Activated T-cell treated with anti-CD3 and anti-CD28 coated beads, Interleukin-2, amount 50 U/mL, for 24 hours (primary cell): ENCODE measurements at regions not wholly inside any gene's neighbourhood (a gene's known extent, or its start where the extent isn't known, plus 50 kb on each side); places are given as distances from the start of the nearest gene placed in this dataset.

Experiments
- DNase-seq: peaks from one replicate; pipeline ENCODE4 v3.0.0-alpha.2; 2020
- H3K27ac Mint-ChIP-seq: 2 replicates; pipeline ENCODE4 v1.8.0; 2020; ENCODE audit warnings: mild to moderate bottlenecking, mixed read lengths
- H3K27me3 Mint-ChIP-seq: 2 replicates; pipeline ENCODE4 v1.8.0; 2020; ENCODE audit warnings: mixed read lengths
- H3K36me3 Mint-ChIP-seq: 2 replicates; pipeline ENCODE4 v1.8.0; 2020; ENCODE audit warnings: low read depth, mixed read lengths
- H3K4me1 Mint-ChIP-seq: 2 replicates; pipeline ENCODE4 v1.8.0; 2020; ENCODE audit warnings: low read depth, mixed read lengths
- H3K4me3 Mint-ChIP-seq: 2 replicates; pipeline ENCODE4 v1.8.0; 2020; ENCODE audit warnings: mild to moderate bottlenecking, moderate library complexity, mixed read lengths
- H3K9me3 Mint-ChIP-seq: 2 replicates; pipeline ENCODE4 v1.8.0; 2020; ENCODE audit warnings: mixed read lengths

DNA sequence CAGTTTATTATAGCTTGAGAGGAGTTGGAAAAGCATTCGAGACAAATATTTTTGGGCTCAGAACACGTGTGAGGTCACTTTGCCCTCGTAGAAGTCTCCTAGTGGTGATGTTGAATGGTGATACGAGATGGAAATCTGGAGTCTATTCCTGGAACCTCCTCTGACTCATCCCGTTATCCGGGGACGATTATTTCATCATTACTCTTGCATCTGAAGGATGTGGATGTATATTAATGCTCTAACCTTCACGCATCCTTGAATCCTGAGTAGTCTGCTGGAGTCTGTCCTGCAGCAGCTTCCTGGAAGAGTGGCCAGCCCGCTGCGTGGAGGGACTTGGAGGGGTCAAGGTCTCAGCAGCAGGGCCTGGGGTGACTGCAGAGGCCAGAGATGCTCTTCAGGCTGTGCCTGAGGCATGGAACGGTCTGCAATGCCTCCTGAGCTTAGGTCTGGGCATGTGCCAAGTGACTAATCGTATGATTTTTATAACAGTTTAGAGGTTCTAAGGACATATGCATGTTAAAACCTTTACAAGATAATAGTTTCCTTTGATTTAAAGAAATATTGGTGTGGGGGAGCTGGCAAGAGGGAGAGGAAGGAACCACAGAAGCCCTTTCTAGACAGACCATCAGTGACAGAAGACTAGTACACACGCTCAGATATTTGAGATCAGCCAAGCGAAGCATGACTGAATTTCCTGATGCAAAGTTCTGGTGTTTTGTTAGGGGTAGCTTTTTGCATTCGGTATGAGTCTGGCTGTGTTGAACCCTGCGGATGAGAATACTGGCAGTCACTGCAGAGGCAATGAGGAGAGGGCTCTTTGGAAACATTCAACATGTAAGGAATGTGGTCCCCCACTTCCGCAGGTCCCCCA lies 400.2 kb downstream of the QKI start:
- H3K36me3 Mint-ChIP-seq, result no peaks in the 10 kb centered on the region
- DNase-seq, result no peak
- H3K9me3 Mint-ChIP-seq, result no peaks in the 10 kb centered on the region
- no peaks in the 10 kb centered on the region for H3K4me1 Mint-ChIP-seq
- H3K4me3 Mint-ChIP-seq, result no peak overlapping the region
- no peak overlapping the region for H3K27ac Mint-ChIP-seq
- peaks cover 17% of the 10 kb centered on the region for H3K27me3 Mint-ChIP-seq

GRCh38 chr6:163813979-163814493 lies 399.5 kb downstream of the QKI start:
- no peak overlapping the region for H3K27ac Mint-ChIP-seq
- H3K27me3 Mint-ChIP-seq, result peaks cover 17% of the 10 kb centered on the region
- H3K4me1 Mint-ChIP-seq, result no peaks in the 10 kb centered on the region
- no peak overlapping the region for H3K4me3 Mint-ChIP-seq
- no peaks in the 10 kb centered on the region for H3K36me3 Mint-ChIP-seq
- H3K9me3 Mint-ChIP-seq, result no peaks in the 10 kb centered on the region
- DNase-seq, result no peak

DNA sequence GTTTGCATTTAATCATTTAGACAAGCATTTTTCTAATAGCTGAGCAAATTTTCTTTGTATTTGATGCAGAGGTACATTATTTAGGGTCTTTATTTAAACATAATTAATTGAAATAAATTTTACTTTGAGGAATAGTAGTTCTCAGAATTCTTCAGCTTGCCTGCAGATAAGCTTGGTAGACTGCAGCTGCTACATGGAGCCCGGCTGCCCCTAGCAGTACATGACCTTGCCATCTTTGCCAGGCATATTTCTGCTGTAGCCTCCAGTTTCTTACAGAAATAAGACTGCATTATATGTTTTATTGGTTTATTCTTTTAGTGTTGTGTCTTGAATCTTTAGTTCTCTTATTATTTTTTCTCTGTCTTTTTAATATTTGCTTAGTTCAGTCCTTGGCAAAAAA lies 396.8 kb downstream of the QKI start:
- H3K9me3 Mint-ChIP-seq, result no peaks in the 10 kb centered on the region
- H3K36me3 Mint-ChIP-seq, result no peaks in the 10 kb centered on the region
- no peak for DNase-seq
- H3K4me1 Mint-ChIP-seq, result no peaks in the 10 kb centered on the region
- H3K27ac Mint-ChIP-seq, result no peak overlapping the region
- H3K4me3 Mint-ChIP-seq, result no peak overlapping the region
- H3K27me3 Mint-ChIP-seq, result peaks cover 12% of the 10 kb centered on the region

GRCh38 chr6:163809364-163809763 lies 394.8 kb downstream of the QKI start:
- no peaks in the 10 kb centered on the region for H3K27me3 Mint-ChIP-seq
- H3K9me3 Mint-ChIP-seq, result no peaks in the 10 kb centered on the region
- H3K27ac Mint-ChIP-seq, result no peak overlapping the region
- no peaks in the 10 kb centered on the region for H3K36me3 Mint-ChIP-seq
- no peaks in the 10 kb centered on the region for H3K4me1 Mint-ChIP-seq
- no peak for DNase-seq
- no peak overlapping the region for H3K4me3 Mint-ChIP-seq

- Mint-ChIP-seq H3K27me3 (no peaks in the 10 kb centered on the region), H3K4me1 (no peaks in the 10 kb centered on the region), H3K4me3 (no peak overlapping the region), H3K9me3 (no peaks in the 10 kb centered on the region), H3K36me3 (no peaks in the 10 kb centered on the region), H3K27ac (no peak overlapping the region)
- no peak for DNase-seq
These were observed 394.4 kb downstream of the QKI start for GRCh38 chr6:163808871-163809270.

GRCh38 chr6:163808231-163808630 lies 393.7 kb downstream of the QKI start:
- H3K27ac Mint-ChIP-seq, result no peak overlapping the region
- no peaks in the 10 kb centered on the region for H3K36me3 Mint-ChIP-seq
- no peak overlapping the region for H3K4me3 Mint-ChIP-seq
- DNase-seq, result no peak
- no peaks in the 10 kb centered on the region for H3K4me1 Mint-ChIP-seq
- H3K27me3 Mint-ChIP-seq, result no peaks in the 10 kb centered on the region
- H3K9me3 Mint-ChIP-seq, result no peaks in the 10 kb centered on the region

- no peak for DNase-seq
- H3K4me1 Mint-ChIP-seq, result no peaks in the 10 kb centered on the region
- H3K36me3 Mint-ChIP-seq, result no peaks in the 10 kb centered on the region
- no peaks in the 10 kb centered on the region for H3K9me3 Mint-ChIP-seq
- no peaks in the 10 kb centered on the region for H3K27me3 Mint-ChIP-seq
- H3K4me3 Mint-ChIP-seq, result no peak overlapping the region
- no peak overlapping the region for H3K27ac Mint-ChIP-seq
These were observed 392.4 kb downstream of the QKI start for GRCh38 chr6:163806755-163807499.

DNA sequence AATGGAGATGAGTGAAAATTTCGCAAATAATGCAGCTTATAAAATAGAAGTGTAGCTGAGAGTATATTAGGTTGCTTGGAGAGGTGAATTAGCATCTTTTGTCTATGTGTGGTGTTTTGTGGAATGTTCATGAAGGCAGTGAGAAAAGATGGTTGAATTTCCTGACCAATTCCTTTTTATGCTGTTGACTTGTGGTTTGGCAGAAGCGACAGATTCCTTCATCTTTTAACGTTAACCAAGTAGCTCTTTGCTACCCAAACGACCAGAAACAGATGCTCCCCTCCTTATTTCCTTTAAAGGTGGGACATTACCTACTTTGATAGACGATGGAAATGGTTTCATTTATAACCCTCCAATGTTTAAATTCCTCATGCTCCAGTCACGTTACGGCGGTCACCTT lies 390.5 kb downstream of the QKI start:
- Mint-ChIP-seq H3K36me3 (no peaks in the 10 kb centered on the region), H3K4me3 (no peak overlapping the region), H3K27me3 (no peaks in the 10 kb centered on the region), H3K4me1 (no peaks in the 10 kb centered on the region), H3K9me3 (no peaks in the 10 kb centered on the region), H3K27ac (no peak overlapping the region)
- DNase-seq, result no peak

GRCh38 chr6:163802267-163802666 lies 387.7 kb downstream of the QKI start:
- Mint-ChIP-seq H3K27me3 (peaks cover 6% of the 10 kb centered on the region), H3K4me1 (no peaks in the 10 kb centered on the region), H3K36me3 (no peaks in the 10 kb centered on the region), H3K27ac (no peak overlapping the region), H3K4me3 (no peak overlapping the region), H3K9me3 (peaks cover 3% of the 10 kb centered on the region)
- DNase-seq, result no peak

DNA sequence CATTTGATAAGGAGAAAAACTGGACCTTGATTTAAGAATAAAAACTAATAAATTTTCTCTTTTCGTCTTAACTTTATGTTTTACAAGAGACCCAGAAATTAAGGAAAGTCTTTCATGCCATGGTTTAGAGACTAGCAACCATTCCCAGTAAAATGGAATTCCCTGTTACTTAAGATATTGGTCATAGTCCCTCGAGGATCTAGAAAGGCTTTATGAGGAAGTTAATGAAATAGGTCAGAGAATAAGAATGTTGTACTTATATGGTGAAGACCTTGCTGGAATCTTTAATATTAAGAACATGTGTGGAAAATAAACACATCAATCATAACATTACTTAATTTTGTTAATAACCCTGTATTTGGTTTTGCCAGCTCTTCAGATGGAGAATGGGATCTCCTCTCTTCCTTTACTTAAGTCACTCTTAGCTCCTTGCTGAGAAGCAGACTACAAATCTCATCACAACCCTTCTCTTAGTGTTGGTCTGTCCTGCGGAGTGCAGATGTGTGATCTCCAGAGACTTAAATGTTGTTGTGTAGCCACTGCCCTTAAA lies 382.9 kb downstream of the QKI start:
- peaks cover 3% of the 10 kb centered on the region for H3K9me3 Mint-ChIP-seq
- no peaks in the 10 kb centered on the region for H3K4me1 Mint-ChIP-seq
- peaks cover 38% of the 10 kb centered on the region for H3K27me3 Mint-ChIP-seq
- H3K36me3 Mint-ChIP-seq, result no peaks in the 10 kb centered on the region
- no peak overlapping the region for H3K27ac Mint-ChIP-seq
- no peak overlapping the region for H3K4me3 Mint-ChIP-seq
- no peak for DNase-seq

GRCh38 chr6:163793011-163793983 lies 378.8 kb downstream of the QKI start:
- Mint-ChIP-seq H3K9me3 (no peaks in the 10 kb centered on the region), H3K4me1 (no peaks in the 10 kb centered on the region), H3K36me3 (no peaks in the 10 kb centered on the region), H3K27me3 (peaks cover 57% of the 10 kb centered on the region), H3K4me3 (no peak overlapping the region), H3K27ac (no peak overlapping the region)
- no peak for DNase-seq

GRCh38 chr6:163790266-163790840 lies 375.8 kb downstream of the QKI start:
- no peak for DNase-seq
- Mint-ChIP-seq H3K4me1 (no peaks in the 10 kb centered on the region), H3K9me3 (no peaks in the 10 kb centered on the region), H3K36me3 (no peaks in the 10 kb centered on the region), H3K27me3 (peaks cover 37% of the 10 kb centered on the region), H3K4me3 (no peak overlapping the region), H3K27ac (no peak overlapping the region)

- peaks cover 29% of the 10 kb centered on the region for H3K27me3 Mint-ChIP-seq
- DNase-seq, result no peak
- no peak overlapping the region for H3K4me3 Mint-ChIP-seq
- no peaks in the 10 kb centered on the region for H3K4me1 Mint-ChIP-seq
- no peaks in the 10 kb centered on the region for H3K36me3 Mint-ChIP-seq
- H3K27ac Mint-ChIP-seq, result no peak overlapping the region
- H3K9me3 Mint-ChIP-seq, result no peaks in the 10 kb centered on the region
These were observed 374.8 kb downstream of the QKI start for GRCh38 chr6:163789199-163789810.
